Lung microvascular endothelial cell (primary cell): ENCODE measurements at regions not wholly inside any gene's neighbourhood (a gene's known extent, or its start where the extent isn't known, plus 50 kb on each side); places are given as distances from the start of the nearest gene placed in this dataset.

ENCODE experiments used
- DNase-seq, 2 donors: peaks; one replicate each; pipeline versions ENCODE4 v3.0.0 to v3.0.0-alpha.2; 2010; ENCODE audit warnings: low read depth in 2 of 2

DNA sequence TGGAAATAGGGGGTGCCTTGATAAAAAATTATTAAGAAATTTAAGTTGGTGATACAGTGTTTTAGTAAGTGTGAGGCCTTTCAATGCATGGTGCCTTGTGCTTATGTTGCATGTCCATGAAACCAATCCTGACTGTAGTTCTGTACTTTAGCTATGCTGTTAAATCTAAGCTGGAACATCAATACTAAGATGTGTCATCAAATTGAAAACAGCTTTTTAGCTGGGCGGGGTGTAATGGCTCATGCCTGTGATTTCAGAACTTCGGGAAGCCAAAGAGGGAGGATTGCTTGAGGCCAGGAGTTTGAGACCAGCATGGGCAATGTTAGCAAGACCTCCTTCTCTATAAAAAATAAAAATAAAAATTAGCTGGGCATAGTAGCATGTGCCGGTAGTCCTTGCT is 930.3 kb upstream of the PCDH9 start:
- DNase-seq: no peak

DNA sequence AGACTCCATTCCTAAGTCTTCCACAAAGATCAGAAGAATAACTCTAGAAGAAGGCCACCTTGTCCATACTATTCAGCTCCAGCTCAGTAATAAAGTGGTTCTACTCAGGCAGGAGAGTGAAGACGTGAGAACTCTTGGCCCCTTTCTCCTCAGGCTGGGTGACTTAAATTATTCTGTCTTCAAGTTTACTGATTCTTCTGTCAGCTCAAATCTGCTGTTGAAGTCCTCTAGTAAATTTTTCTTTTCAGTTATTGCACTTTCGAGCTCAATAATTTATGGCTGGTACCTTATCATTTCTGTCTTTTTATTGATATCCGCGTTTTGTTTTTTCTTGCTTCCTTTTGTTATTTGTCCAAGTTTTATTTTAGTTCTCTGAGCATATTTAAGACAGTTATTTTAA is 922.3 kb upstream of the PCDH9 start:
- DNase-seq: no peak

DNA sequence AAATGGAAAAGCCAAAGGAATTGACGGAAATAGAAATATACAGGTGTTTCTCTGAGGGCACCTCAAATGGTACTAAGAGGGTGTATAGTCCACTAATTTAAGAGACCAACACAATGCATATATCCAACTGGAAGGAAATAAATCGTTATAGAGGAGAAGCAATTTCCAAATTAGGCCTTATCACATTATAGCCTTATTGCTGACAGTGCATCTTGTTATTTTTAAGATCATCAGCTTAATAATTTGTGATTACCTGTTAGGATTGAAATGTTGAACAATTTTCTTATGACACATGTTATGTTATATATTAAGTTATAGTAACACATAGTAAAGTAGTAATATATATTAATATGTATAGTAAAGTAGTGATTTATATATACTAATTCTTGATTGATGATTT is 915.7 kb upstream of the PCDH9 start:
- no peak for DNase-seq

DNA sequence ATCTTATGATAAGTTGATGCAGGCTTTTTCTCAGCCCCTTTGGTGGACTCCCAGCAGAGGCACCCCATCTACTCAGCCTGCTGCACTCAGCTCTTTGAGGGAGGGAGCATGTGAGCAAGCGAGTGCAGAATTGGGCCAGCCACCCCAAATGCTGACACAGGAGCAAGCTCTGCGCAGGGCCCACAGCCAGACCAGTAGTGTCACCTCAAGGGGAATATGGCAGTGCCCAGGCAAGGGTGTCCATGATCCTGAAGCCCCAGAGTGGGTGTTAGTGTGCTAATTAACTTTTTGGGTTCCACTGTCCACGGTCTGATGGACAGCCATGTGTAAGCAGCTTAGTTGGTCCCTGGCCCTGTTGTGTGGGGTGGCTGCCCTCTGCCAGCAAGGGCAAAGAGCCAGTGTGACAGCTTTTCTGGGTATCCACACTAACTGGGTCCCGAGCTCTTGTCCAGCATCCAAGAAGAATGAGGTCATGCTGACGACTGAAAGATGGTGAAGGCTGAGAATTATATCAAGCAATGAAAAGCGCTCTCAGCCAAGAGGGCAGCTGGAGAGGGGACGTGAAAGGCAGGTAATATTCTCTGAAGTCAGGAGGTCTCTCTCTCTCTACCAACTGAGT is 898.3 kb upstream of the PCDH9 start:
- no peak for DNase-seq

DNA sequence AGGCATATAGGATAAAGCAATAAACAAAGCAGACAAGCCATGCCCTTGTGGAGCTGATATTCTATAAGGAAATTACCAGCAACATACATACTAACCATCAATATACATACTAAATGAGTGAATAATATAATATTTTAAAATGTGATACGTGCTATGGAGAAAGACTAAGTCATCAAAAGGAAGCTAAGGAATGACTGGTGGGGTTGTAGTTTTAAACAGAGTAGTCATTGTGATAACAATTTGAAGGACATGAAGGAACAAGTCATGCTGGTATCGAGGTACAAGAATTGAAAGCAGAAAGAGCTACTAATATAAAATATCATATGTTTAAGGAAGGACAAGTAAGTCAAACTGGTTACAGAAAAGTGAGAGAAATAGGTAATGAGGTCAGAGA is 894.9 kb upstream of the PCDH9 start:
- no peak for DNase-seq

DNA sequence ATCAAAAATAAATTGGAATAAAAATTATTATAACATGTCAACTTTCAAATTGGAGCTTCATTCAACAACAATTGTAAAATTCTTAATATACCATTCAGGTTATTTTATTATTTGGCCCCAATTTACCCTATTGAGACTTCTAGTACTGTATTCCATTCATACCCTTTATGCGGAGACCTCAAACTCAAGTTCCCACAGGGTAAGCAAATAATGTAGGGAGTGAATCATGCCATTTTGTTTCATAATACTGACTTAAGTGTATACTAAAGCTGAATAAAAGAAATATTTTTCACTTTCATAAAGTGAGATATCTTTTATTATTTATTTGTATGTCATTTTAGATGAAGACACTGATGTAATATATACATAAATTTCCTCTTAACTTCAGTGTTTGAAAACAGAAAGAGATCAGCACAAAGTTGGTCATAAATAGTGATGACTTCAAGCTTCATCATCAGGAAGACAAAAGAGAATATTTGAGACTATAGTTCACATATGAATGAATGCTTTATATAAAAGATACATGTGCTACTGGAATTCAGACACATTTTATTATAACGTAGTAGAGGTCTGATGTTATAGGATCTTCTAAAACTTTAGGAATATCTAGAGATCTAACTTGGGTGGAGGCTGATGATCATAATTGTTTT is 894.4 kb upstream of the PCDH9 start:
- no peak for DNase-seq

DNA sequence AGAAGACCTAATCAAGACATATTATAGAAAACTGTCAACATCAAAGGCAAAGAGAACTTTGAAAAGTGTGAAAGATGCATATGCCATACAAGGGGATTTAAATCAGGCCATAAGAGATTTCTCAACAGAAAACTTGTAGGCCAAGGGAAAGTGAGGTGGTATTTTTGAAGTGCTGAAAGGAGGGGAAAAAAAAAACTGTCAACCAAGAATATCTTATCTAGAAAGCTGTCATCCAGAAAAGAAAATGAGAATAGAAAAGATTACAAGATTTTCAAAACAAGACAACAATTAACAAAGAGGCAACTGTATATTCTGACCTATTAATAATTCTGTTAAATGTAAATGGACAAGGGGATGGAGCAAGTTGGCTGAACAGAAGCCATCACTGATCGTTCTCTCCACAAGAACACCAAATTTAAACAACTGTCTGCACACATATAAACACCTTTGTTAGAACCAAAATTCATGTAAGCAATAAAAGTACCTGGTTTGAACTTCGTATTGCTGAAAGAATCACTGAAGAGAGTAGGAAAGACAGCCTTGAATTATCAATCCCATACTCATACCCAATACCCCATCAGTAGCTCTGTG is 880.1 kb upstream of the PCDH9 start:
- DNase-seq: no peak

DNA sequence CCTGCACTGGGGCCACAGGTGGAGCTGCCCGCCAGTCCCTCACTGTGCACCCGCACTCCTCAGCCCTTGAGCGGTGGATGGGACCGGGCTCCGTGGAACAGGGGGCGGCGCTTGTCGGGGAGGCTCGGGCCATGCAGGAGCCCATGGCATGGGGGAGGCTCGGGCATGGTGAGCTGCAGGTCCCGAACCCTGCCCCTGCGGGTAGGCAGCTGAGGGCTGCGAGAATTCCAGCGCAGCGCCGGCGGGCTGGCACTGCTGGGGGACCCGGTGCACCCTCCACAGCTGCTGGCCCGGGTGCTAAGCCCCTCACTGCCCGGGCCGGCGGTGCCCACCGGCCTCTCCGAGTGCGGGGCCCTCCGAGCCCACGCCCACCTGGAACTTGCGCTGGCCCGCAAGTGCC is 877.5 kb upstream of the PCDH9 start:
- DNase-seq: no peak

DNA sequence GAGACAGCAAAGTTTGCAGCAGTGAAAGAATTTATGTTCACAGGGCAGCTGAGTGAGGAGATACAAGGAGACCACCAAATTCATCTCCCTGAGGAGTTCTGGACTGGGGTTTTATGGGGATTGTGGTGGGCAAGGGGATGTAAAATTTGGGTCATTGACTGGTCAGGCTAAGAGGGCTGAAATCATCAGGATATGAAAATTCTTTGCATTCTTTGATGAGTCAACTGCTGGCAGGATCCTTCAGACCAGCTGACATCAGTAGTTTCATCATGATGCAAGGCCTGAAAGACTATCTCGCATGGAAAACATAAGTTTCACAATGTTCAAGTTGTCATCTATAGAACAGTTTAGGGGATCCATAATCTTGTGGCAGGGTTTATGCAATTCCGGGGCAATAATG is 869.5 kb upstream of the PCDH9 start:
- no peak for DNase-seq

DNA sequence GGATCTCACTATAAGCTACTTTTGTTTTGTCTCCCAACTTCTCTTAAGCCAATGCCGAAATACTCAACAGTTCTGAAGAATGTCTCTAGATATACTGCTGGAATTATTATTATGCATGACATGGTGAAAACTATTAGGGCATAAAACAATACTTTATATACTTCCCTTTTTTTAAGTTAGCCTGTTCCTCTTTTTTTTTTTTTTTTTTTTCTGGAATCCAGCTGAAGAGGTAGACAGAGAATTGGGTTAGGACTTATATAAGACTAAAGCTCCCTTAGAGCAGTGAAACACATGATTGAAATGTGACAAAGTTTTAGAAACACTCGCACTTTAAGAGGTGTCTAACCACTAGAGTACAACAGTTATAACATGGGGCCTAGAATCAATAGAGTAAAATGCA is 850.9 kb upstream of the PCDH9 start:
- DNase-seq: no peak

DNA sequence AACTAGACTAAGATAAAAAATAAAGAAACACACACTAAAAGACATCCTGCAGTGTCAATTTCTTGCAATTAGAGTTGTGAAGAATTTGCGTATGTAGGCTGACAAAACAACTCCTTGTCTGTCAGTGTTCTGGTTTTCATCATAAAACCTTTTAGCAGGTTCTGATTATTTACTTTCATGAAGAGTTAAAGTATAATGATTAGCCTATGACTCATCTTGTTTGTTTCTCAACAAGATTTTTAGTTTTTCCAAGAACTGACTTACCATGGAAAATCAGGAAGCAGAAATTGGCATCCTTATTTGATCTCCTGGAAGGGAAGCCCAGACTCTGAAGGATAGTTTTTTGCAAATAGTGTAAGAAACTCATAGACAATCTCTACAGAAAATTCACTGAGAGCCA is 848.7 kb upstream of the PCDH9 start:
- DNase-seq: no peak

DNA sequence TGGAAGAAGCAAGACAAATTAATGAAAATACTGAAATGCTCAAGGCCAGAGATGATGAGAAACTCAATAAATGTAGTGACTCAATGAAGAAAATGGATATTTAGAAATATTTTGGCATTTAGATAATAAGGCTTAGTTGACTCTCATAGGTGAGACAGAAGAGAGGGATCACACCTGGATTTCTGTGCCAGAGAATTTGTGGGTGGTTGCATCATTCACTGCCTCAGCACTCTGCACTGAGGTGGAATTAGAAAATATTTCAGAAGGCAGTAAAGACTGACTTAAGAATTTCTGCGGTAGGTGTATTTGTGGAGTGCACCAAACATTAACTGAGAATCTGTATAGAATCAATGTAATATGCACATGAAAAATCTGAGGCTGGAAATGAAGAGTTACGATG is 848.3 kb upstream of the PCDH9 start:
- no peak for DNase-seq

DNA sequence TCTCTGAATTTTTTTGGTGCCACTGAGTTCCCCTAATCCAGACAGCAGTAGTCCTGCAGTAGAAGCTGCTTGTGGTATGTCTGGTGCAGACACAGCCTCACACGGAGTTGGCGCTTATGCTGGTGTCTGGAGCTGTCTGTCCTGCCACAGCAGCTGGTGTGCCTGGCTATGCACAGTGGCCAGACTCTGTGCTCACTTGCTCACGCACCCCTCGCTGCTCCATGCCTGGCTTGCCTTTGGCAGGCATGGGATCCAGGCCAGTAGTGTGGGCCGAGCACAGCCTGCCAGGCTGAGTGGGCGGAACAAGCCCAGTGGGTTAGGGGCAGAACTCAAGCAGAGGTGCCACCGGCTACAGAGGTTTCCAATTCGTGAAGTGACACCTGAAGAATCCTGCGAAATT is 845.9 kb upstream of the PCDH9 start:
- no peak for DNase-seq

DNA sequence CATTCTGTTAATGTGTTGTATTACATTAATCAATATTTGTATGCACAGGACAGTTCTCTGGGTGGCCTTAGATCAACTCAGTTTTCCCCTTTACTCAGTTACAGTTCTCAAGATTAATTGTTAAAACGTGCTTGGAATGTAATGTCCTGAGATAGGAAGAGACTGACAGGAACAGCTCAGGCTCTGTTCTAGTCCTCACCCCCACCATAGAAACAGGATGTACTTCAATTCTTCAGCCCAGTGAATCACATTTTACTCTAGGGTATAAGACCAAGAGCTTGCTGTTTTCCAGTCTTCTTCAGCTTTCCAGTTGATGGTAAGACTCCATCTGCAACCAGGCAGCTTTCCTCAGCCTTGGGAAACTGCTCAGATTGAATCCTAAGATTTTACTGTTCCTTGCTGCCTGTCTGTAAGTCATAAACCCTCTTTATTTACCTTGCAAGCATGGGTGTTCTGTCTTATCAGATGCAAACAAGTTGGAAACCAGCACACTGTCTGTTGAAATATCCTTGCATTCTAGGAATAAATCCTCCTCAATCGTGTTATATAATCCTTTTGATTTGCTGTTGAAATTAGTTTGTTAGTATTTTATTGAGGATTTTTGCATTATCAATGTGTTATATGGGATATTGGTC is 836.9 kb upstream of the PCDH9 start:
- no peak for DNase-seq

DNA sequence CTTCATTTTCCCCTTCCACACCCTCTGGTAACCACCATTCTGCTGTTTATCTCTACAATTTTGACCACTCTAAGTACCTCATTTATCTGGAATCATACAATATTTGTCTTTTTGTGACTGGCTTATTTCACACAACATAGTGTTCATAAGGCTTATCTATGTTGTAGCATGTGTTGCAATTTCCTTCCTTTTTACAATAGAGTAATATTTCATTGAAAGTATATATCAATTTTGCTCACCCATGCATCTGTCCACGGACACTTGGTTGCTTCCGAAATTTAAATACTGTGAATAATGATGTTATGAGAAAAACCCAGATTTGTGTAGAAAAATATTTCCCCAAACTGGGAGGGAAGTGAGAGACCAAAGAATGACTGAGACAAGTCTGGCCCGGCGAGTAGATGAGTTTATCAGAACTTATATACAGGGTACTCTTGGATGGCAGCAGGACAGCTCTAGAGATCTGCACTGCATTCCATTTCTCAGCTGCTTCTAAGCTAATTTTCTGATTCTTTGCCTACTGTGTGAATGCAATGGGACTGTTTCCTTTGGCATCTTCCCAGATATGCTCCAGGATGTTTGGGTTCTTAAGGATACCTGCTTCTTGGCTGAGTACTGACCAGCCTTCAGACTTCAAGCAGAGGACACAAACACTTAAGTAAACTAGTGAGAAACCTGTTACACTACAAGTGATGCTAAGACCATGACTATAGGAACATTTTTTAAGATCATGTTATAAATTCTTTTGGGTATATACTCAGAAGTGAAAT is 834.0 kb upstream of the PCDH9 start:
- DNase-seq: peak in 1 of 2 donors; percentile 5

DNA sequence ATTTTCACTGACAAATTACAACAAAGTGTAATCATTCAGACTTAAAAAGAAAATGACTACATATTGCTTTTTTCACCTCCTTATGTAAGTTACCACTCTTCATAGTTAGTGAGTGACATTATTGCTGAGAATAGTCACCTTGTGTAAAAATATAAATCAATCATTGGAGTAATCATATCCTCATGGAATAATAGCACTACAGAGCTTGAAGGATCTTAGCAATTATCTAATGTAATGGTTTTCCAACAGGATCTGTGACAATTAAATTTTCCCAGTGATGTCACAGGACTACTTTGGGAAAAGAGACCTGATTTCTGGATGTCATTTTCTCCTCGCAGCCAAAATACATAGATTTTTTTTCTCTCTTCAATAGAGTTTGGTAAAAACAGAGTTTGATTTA is 833.0 kb upstream of the PCDH9 start:
- DNase-seq: no peak

DNA sequence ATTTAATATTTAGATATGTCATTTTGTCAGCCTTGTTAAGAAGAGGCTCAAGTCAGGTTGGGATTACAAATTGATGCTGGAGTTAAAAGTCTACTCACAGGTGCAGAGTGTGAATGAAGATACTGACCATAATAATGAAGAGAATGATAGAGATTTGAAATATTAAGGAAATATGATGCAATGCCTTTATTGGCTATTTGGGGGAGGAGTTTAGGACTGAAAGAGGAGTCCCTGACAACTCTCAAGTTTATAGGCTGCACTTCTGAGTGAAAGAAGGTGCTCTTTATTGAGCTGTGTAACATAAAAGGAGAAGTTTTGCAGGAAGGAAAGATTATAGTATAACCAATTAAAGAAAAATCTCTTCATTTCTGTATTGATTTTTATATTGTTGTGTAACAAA is 827.7 kb upstream of the PCDH9 start:
- DNase-seq: no peak

DNA sequence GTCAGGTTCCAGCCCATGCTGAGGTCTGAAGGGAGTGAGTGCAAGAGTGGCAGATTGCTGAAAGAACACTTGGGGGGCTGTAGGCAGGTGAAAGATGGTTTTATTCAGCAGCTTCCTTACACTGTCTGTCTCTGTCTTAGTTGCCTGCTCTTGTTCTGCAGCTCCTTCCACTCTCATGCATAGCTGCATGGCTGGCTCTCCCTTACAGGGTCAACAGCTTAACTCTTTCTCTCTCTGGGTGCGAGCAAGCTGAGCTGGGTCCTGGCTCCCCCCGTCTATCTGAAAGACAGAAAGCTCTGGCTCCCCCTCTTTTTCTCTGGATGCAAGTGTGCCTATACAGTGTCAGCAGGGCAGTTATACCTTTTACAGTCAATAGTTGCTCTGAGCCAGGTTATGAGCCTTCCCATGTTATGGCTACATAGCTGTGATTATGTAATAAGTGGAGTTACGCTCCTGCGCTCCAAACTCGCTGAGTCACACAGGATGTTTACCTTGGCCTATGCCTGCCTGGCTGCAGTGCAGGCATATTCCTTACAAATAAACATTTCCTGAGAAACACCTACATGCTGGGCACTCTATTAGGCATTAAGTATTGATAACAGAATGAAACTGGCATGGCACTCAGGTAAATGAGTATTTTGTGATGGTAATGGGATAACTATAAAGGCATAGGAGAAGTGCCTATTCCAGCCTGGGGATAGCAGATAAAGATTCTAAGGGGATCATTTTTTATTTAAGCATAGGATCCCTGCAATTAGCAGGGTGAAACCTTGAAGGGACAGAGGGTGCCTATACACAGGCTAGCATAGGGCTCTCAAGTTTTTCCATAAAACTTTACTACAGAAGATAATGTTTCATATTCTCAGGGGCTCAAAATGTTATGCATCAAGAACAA is 826.9 kb upstream of the PCDH9 start:
- DNase-seq: peak; percentile 1 to 64

DNA sequence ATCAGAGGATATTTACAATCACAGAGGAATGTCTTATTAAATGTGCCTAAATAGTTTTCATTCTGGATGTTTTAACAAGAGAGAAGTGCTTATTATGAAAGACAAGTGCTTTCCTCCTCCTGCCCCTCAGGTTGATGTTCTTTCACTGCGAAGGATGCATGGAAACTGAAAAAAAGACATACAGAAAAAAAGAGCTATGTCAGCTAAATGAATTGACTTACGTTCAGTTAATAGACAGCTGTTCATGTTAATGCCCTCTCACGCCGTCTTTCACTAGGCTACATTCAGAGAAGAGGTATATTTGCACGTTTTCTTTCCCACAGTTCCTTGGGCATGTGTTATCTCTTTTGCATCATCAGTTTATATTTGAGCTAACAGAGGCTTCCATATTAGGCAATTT is 821.8 kb upstream of the PCDH9 start:
- DNase-seq: no peak

DNA sequence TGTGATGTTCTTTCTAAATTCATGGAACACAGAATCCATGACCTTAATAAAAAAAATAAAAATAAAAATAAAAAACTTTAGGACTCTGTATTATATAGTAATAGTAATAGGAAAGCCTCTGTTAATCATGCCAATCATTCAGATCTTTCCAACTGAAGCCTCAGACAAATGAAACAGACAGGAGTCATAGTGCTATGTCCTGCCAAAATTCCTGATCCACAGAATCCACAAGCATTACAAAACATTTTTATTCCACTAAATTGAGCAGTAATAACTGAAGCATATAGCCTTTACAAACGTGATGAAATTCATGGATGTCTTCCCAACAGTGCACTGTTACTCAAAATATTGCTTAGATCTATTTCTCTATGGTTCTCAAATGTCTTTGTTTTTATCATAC is 820.6 kb upstream of the PCDH9 start:
- DNase-seq: no peak

DNA sequence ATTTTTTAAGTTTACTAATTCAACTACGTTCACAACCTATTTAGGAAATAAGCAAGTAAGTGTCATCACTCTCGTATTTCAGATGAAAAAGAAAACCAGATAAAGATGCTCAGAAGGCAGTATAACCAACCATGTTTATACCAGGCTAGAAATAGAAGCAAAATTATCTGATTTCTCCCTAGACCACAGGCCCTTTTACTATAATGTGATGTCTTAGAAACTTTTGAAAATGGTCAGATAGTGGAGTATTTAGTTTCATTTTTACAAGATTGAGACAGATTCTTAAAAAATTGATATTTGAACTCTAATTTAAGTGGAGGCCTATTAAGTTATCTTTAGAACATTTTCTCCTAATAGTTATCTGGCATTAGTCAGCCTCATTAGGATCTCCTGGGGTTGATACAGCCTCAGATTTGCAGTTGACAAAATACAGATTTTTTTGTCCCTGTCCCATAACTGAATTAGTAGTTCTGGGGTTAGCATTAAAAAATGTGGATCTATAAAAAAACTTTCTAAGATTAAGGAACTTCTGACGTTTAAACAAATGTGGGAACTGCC is 818.7 kb upstream of the PCDH9 start:
- no peak for DNase-seq
